Smooth muscle cell of the brain vasculature (primary cell): ENCODE measurements at regions not wholly inside any gene's neighbourhood (a gene's known extent, or its start where the extent isn't known, plus 50 kb on each side); places are given as distances from the start of the nearest gene placed in this dataset.
A peak's percentile ranks its signal among the peaks of the same experiment; 100 is the strongest.

Experiments
- DNase-seq: peaks from one replicate; pipeline ENCODE4 v3.0.0-alpha.2; 2012; ENCODE audit warnings: low read depth, low spot score

DNA sequence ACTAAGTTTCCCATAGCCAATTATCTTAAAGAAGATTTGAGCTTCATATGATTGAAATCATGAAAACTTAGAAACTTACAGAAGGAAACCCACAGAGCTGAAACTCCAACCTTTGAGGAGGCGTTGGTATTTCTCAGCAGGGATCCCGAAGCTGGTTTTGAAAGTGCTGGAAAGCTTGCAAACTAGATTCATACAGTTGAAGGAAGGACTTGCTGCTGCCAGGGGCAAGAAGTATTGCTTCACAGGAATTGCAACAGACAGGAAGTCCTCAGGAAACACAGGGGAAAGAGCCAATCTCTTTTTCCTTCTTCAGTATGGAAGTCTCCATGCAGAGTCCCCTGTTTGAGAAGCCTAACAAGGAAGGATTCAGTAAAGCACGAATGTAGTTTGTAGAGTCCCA, 419.7 kb downstream of the CD109 start:
- DNase-seq: no peak

DNA sequence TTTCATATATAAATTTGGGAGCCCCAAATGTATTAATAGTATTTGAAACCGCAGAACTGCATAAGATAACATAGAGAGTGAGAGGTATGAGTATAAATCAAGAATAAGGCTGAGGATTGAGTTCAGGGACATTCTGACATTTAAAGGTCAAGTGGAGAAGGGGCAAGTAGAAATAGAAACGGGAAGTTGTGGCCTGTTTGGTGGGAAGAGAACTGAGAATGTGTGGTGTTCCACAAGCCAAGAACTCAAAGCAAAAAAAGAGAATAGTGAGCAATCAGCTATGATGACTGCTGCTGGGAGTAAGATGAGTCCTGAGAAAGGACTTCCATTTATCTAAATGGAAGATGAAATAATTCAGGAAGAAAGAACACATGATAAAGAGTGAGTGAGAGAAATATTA, 418.4 kb downstream of the CD109 start:
- DNase-seq: no peak

DNA sequence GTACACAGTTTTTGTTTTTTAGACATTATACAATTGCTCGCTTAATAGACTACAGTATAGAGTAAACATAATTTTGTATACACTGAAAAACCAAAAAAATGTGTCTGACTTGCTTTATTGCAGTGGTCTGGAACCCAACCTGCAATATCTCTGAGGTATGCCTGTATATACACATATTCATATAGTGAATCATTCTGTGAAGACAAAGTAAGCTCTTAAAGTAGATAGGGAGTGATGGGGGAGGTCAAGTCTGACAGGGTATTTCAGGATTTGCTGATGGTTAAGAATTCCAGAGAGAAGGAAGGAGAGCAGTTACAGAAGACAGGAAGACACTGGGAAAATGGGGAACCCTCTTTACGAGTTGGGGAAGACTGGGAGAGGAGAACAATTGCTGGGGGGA, 417.9 kb downstream of the CD109 start:
- DNase-seq: no peak

DNA sequence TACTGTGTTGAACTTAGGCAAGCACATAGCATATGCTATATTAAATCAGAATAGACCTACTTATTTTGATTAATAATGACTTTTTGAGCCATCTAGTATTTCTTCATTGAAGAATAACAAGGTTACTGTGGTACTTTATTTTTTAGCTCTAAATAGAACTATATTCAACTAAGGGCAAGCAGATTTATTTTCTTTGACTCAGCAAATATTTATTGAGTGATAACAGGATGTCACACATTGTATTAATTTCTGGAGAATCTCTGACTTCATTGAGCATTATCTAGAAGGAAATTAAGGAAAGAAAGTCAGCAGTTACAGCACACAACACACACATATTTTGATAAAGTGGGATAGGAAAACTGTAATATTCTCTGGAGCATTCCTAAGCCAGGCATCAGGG, 407.4 kb downstream of the CD109 start:
- no peak for DNase-seq

GRCh38 chr6:74100719-74101287, 404.8 kb downstream of the CD109 start:
- no peak for DNase-seq

DNA sequence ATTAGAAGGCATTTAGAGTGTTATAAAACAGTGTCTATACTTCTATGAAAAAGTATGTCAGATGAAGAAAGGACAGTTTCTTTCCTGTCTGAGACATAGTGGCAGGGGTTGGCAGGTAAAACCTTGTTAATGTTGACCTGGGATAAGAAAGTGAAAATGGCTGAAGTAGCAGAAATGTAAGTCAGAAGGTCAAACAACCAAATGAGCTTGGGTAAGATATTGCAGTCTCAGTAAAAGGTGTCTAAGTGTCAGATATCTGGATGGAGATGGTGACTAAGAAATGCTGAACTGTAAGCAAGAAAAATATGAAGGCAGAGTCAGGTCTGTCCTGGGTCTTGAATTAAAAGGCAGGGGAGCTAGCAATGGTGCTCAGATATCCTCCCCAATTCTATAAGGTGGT, 400.3 kb downstream of the CD109 start:
- DNase-seq: no peak

DNA sequence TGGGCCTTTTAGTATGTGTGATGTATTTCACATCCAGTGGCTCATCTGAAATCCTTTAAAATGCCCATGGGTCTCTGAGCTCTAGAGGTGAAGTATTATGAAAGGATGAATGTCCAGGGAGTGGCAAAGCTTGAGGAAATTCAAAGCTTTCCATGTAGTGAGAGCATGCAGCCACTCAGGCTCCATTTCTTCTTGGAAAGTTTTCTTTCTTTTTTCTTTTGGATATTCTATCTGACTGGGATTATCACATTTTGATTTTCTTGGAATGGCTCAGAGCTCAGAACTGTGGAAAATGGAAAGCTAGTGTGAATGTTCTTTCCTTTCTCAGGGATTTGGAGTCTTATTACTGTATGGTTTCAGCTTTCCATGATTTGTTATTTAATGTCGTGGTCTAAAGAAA, 397.4 kb downstream of the CD109 start:
- DNase-seq: no peak

GRCh38 chr6:74091794-74092157, 395.8 kb downstream of the CD109 start:
- no peak for DNase-seq

GRCh38 chr6:74091136-74091793, 395.3 kb downstream of the CD109 start:
- no peak for DNase-seq

DNA sequence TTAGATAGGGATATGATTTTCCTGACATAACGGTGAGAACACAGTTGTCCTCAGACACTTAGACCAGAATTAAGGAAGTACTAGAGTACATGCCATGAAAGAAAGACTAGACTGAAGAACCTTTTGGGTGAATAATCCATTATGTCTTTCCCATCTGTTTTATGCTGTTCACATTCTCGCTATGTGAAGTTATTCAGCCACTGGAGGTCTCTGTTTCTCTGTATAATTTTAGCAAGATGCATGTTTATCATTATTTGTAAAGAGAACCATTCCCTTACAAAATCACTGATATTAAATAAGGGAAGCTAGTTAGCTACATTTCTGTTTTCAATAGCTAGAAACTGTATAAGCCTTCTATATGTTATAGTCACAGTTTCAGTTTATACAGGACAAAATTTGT, 391.9 kb downstream of the CD109 start:
- no peak for DNase-seq

- no peak for DNase-seq
Measured at GRCh38 chr6:74075896-74076295, 379.9 kb downstream of the CD109 start.

- no peak for DNase-seq
Measured at GRCh38 chr6:74075323-74075722, 379.3 kb downstream of the CD109 start.

- DNase-seq: no peak
Measured at GRCh38 chr6:74074645-74075044, 378.6 kb downstream of the CD109 start.

DNA sequence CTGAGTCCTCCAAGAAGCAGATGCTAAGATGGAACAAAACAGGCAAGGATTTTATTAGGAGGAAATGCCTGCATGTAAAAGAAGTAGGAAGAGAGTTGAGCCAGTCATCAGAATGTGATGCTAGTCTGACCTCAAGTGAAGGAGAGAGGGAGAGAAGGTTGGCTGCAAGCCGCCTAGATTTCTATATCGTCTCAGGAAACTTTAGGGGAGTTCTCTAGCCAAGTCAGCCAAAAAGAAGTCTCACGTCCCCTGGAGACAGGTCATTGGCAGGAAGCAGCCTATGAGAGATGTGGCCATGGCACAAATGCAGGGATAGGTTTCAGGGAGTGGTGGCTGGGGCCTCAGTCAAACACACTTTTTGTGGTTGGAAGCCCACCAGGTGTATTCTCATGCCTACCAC, 378.0 kb downstream of the CD109 start:
- DNase-seq: no peak

DNA sequence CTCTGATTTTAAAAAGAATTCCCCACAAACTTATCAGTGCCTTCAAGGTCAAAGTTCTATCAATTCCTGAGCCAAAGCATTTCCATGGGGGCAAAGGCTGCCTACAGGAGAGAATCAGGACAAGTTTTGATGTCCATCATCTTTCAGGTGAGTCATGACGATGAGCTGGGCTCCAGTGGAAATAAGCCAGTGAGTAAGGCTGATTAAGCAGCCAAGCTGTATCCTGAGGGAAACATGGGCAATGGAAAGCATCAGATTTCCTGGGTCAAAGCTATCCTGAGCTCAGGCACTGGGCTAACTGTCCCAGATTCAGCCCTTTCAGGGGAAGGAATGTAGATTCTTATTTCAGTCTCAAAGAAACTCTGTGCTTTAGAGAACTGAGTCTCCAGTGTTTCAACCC, 377.4 kb downstream of the CD109 start:
- no peak for DNase-seq

DNA sequence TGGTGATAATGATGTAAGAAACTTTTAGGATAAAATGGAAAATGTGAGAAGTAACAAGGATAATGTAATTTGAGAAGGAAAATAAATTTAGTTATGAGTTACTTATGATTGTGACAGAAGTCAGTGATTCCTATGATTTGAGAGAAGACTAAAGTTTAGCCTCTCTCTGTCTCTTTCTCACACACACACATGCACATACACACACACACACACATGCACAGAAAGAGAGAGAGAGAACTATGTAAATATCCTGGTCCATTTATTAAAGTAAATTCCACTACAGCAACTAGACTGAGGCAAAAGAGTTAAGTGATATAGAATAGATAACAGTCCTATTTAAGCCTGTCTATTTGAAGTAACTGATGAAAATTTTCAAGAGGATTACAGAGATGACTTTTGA, 375.2 kb downstream of the CD109 start:
- no peak for DNase-seq

DNA sequence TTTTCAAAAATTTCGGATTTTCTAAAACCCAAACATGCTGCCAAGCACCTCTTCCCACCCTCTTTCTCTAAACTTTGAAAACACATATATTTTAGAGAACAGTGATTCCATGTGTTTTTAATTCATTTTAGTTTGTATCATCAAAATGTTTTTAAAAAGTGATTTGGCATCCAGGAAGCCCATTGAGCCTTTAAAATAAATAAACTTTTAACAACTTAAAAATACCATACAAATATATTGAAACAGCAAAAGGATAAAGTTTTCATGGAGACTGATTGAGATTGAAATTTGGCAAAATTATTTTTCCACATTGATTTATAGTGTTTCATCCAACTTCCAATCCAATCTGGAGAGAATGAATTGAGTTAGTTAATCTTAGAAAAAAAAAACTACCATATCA, 374.7 kb downstream of the CD109 start:
- DNase-seq: no peak

DNA sequence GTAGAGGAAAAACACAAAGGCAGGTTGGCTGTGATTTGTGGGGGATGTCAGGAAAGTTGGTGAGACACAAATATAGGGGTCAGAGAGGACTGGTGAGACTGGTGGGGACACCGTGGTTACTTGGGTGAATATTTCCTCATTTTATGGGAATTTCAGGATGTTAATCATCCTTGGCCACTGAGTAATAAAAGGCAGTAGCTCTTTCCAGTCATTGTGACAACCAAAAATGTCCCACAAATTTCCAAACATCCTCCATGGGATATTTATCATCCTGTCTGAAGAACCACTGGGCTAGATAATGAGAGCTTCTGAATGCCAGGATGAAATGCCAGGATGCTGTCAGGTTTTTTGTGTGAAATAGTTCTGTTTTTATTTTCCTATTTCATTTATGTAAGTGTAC, 374.1 kb downstream of the CD109 start:
- DNase-seq: no peak

GRCh38 chr6:74069089-74069581, 373.1 kb downstream of the CD109 start:
- no peak for DNase-seq

DNA sequence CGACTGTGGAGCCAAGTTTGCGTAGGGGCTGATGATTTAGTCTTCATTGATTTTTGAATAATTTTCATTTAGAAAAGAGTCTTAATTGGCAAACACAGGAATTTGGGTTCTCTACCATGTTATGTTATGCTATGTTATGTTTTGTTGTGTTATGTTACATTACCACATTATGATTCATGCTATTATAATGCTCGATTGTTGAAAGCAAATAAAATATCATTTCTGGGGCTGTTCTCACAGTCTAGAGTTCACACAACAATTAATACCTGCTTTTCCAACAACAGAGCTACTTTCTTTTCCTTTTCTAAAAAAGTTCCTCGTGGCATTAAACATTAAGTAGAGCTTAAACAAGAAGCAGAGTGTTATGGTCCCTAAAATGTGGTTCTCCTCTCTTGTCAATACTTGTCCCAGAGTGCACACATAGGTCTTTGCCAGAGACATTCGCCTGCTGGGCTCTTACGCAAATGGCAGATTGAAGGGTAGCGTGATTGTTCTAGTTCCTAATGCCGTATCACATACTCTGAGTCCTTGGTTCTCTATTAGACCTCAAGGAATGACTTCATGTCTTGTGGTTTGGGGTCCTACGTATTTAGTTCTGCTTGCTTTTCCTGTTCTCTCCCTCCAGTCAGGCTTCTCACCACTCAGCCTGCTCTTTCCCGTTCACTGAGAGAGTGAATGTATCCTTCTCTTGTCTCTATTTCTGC, 370.3 kb downstream of the CD109 start:
- peak; percentile 21 for DNase-seq

DNA sequence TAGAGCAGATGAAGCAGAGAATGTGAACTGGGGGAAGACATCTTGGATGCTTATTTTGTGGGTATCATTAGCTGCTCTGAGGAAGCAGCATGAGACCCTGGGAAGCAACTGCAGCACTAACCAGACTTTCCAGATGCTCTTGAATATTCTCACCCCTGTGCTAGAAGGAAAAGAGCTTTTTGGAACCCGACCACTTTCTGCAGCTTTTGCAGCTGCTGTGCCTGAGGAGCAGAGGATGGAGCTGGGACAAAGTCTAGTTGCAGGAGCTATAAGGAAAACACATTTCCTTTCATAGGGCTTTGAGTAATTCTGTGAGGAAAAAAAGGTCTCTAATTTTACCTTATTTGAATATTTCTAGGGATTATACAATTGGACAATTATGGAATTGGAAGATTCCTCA, 369.7 kb downstream of the CD109 start:
- no peak for DNase-seq

- no peak for DNase-seq
Measured at GRCh38 chr6:74063391-74063790, 367.4 kb downstream of the CD109 start.

DNA sequence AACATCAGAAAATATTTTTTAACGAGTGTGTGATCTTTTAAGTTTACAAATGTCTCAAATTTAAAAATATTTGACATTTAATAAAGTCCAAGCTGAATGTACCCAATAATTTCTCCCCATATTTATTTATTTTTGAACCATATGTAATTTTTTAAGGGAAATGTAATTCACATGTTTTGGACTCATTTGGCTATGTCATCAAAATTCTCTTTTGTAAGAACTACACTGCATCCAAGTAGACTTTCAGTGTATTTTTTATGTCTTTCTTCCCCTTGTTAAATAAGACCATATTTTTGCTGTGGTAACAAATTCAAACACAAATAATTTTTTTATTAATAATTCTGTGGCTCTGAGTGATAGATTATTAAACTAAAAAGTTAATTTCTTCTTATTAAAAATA, 365.2 kb downstream of the CD109 start:
- no peak for DNase-seq
